ENCODE measurements at regions not wholly inside any gene's neighbourhood (a gene's known extent, or its start where the extent isn't known, plus 50 kb on each side); places are given as distances from the start of the nearest gene placed in this dataset.

GRCh38 chr7:46772776-46773175 lies 809.1 kb downstream of the TNS3 start:
- intact Hi-C loops (cut with micrococcal nuclease; ENCODE audit: unreplicated experiment) (no loop called here), in situ Hi-C loops (cut with MboI) (no loop called here)
- TF ChIP-seq, protein P1, sequence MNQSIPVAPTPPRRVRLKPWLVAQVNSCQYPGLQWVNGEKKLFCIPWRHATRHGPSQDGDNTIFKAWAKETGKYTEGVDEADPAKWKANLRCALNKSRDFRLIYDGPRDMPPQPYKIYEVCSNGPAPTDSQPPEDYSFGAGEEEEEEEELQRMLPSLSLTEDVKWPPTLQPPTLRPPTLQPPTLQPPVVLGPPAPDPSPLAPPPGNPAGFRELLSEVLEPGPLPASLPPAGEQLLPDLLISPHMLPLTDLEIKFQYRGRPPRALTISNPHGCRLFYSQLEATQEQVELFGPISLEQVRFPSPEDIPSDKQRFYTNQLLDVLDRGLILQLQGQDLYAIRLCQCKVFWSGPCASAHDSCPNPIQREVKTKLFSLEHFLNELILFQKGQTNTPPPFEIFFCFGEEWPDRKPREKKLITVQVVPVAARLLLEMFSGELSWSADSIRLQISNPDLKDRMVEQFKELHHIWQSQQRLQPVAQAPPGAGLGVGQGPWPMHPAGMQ (IDR thresholded peaks at IDR 0.05; ENCODE audit: borderline replicate concordance) = no peak
- TF ChIP-seq CHD4 (IDR thresholded peaks at IDR 0.05) = no peak
- no peak for TF ChIP-seq JUNB (IDR thresholded peaks at IDR 0.05)
- TF ChIP-seq RB1 (IDR thresholded peaks at IDR 0.05; ENCODE audit: borderline replicate concordance) = no peak
- no peak for TF ChIP-seq ETV6 (conservative IDR thresholded peaks at IDR 0.05 in 1 of 2, IDR thresholded peaks at IDR 0.05 in 1 of 2; ENCODE audit: borderline replicate concordance in 1 of 2, low read depth in 1 of 2)
- no peak for TF ChIP-seq KDM1A (IDR thresholded peaks at IDR 0.05; ENCODE audit: borderline replicate concordance)
- no peak for TF ChIP-seq ESRRA (IDR thresholded peaks at IDR 0.05; ENCODE audit: low read length)
- TF ChIP-seq E4F1 (IDR thresholded peaks at IDR 0.05; ENCODE audit: borderline replicate concordance, partially characterized antibody) = no peak
- TF ChIP-seq TARDBP (IDR thresholded peaks at IDR 0.05; ENCODE audit: borderline replicate concordance) = no peak
- TF ChIP-seq MEF2A (IDR thresholded peaks at IDR 0.05; ENCODE audit: insufficient read depth, low read depth, low read length) = no peak
- no peak for TF ChIP-seq ELK1 (IDR thresholded peaks at IDR 0.05; ENCODE audit: low read depth, low read length)
- TF ChIP-seq, protein P2, sequence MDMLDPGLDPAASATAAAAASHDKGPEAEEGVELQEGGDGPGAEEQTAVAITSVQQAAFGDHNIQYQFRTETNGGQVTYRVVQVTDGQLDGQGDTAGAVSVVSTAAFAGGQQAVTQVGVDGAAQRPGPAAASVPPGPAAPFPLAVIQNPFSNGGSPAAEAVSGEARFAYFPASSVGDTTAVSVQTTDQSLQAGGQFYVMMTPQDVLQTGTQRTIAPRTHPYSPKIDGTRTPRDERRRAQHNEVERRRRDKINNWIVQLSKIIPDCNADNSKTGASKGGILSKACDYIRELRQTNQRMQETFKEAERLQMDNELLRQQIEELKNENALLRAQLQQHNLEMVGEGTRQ (IDR thresholded peaks at IDR 0.05; ENCODE audit: borderline replicate concordance, low read depth, low read length) = no peak
- no peak overlapping the region for H2AFZ ChIP-seq (ENCODE audit: control insufficient read depth, low read depth, low read length)
- no peak overlapping the region for H3K4me2 ChIP-seq (ENCODE audit: control insufficient read depth, insufficient read depth)
- no peak for FAIRE-seq
- no peak overlapping the region for H3K9ac ChIP-seq (ENCODE audit: control insufficient read depth, insufficient read depth, low read length)
- ChIA-PET RAD21 (ENCODE audit: unreplicated experiment) (interaction anchor here (0.5 to 0.7 kb wide), 2 partner anchors 90 to 274 kb away, joined by 3 read pairs; no protein-coding TSS in a partner anchor), SMC1A (ENCODE audit: uncharacterized antibody, unreplicated experiment) (interaction anchor here (0.7 to 1.1 kb wide), 4 partner anchors 10 to 850 kb away, joined by 3 to 4 read pairs (median 3); no protein-coding TSS in a partner anchor), CTCF (interaction anchor here (0.7 to 1.2 kb wide), 2 partner anchors 77 to 850 kb away, joined by 3 to 4 read pairs; no protein-coding TSS in a partner anchor), POLR2A (no interaction called here)
- H3K27me3 ChIP-seq (replicated peaks in 1 of 2; ENCODE audit: control insufficient read depth in 2 of 2, insufficient read depth in 2 of 2, low read length in 1 of 2) = no peaks in the 10 kb centered on the region
- BruUV-seq (replicated peaks) = no TSS peak
- no peak overlapping the region for H3K27ac ChIP-seq (ENCODE audit: control insufficient read depth, insufficient read depth)
- no peaks in the 10 kb centered on the region for H4K20me1 ChIP-seq (ENCODE audit: control insufficient read depth, insufficient read depth)
- no peak overlapping the region for H3K4me3 ChIP-seq
- ATAC-seq = no peak
- H3K9me3 ChIP-seq (replicated peaks; ENCODE audit: control insufficient read depth, insufficient read depth, low read length) = peaks cover 1% of the 10 kb centered on the region; the same call in 1 of the 3 replicates
- WGBS (ENCODE audit: insufficient coverage, insufficient replicate concordance, low lambda C conversion rate, missing lambda C conversion rate) = 0% methylated on average over 1 of the region's 1 CpG
- H3K36me3 ChIP-seq (ENCODE audit: control insufficient read depth in 2 of 2, insufficient read depth in 2 of 2, low read length in 1 of 2) = no peaks in the 10 kb centered on the region
- H3K4me1 ChIP-seq (ENCODE audit: control insufficient read depth, insufficient read depth, low read length) = no peaks in the 10 kb centered on the region
- no peaks in the 10 kb centered on the region for H3K79me2 ChIP-seq (ENCODE audit: control insufficient read depth, insufficient read depth, low read length)
- no peak for DNase-seq (ENCODE audit: low read depth, low spot score)
